HEK293 (cell line): ENCODE measurements at regions not wholly inside any gene's neighbourhood (a gene's known extent, or its start where the extent isn't known, plus 50 kb on each side); places are given as distances from the start of the nearest gene placed in this dataset.

Source experiments
- CTCF ChIA-PET: fragments of 350-600 bp; formaldehyde crosslinking; extraction: SDS; loops from one replicate; lab custom pipeline; 2021; ENCODE audit warnings: antibody characterized with exemption; lab: Yijun Ruan, JAX
- POLR2A ChIA-PET: fragments of 300-600 bp; formaldehyde crosslinking; extraction: SDS; loops from one replicate; lab custom pipeline; 2020; ENCODE audit warnings: antibody characterized with exemption, inconsistent platforms; lab: Yijun Ruan, JAX
- H3K27ac ChIP-seq: fragments of 200-500 bp; sonication (Bioruptor generic); 2 replicates; pipeline ENCODE4 v1.5.1; 2014; ENCODE audit warnings: low read depth, low read length, control low read depth, inconsistent platforms; ENCODE audit errors: extremely low read depth
- H3K36me3 ChIP-seq, 2 experiments: fragments of 200-500 bp in 1 of 2; sonication (Bioruptor generic) in 1 of 2; 1 replicate in 1 of 2; 2 replicates in 1 of 2; pipeline ENCODE4 v1.5.1; 2014 to 2017; ENCODE audit warnings: inconsistent platforms in 2 of 2, low read length in 2 of 2; ENCODE audit not compliant: control insufficient read depth in 2 of 2, insufficient read depth in 1 of 2
- H3K4me1 ChIP-seq: fragments of 200-500 bp; sonication (Bioruptor generic); 2 replicates; pipeline ENCODE4 v1.5.1; 2014; ENCODE audit warnings: mild to moderate bottlenecking, low read length, inconsistent platforms; ENCODE audit not compliant: control insufficient read depth, insufficient read depth
- H3K4me3 ChIP-seq: 2 replicates; pipeline ENCODE4 v1.5.1; 2011; ENCODE audit warnings: low read depth, mild to moderate bottlenecking, control low read depth, low read length, moderate library complexity
- H3K9me3 ChIP-seq: fragments of 200-500 bp; sonication (Bioruptor generic); 2 replicates; pipeline ENCODE4 v1.5.1; 2014; ENCODE audit warnings: low read depth, low read length, inconsistent platforms; ENCODE audit not compliant: control insufficient read depth, insufficient read depth
- GLIS1 ChIP-seq: fragments of 450-650 bp; formaldehyde crosslinking; IDR thresholded peaks from 2 replicates; pipeline ENCODE4 v1.5.1; 2016; ENCODE audit warnings: missing biosample characterization, missing genetic modification characterization
- HOXA7 ChIP-seq: sonication (generic); formaldehyde crosslinking; IDR thresholded peaks from 2 replicates; pipeline ENCODE4 v1.8.1; 2022; ENCODE audit warnings: missing genetic modification reagents, borderline replicate concordance
- IKZF3 ChIP-seq: fragments of 450-650 bp; IDR thresholded peaks from 2 replicates; pipeline ENCODE4 v1.5.0; 2018; ENCODE audit warnings: missing biosample characterization, mild to moderate bottlenecking, missing genetic modification characterization, moderate library complexity
- KLF8 ChIP-seq: fragments of 450-650 bp; formaldehyde crosslinking; IDR thresholded peaks from 2 replicates; pipeline ENCODE4 v1.5.1; 2016; ENCODE audit warnings: missing biosample characterization, missing genetic modification characterization
- SALL2 ChIP-seq: fragments of 450-650 bp; formaldehyde crosslinking; IDR thresholded peaks from 2 replicates; pipeline ENCODE4 v1.5.0; 2017; ENCODE audit warnings: missing biosample characterization, mild to moderate bottlenecking, missing genetic modification characterization, borderline replicate concordance
- SP2 ChIP-seq: fragments of 450-650 bp; formaldehyde crosslinking; IDR thresholded peaks from 2 replicates; pipeline ENCODE4 v1.5.1; 2016; ENCODE audit warnings: missing biosample characterization, missing genetic modification characterization
- WT1 ChIP-seq: fragments of 450-650 bp; formaldehyde crosslinking; IDR thresholded peaks from 2 replicates; pipeline ENCODE4 v1.5.1; 2016; ENCODE audit warnings: missing biosample characterization, missing genetic modification characterization
- ZFHX2 ChIP-seq: fragments of 450-650 bp; formaldehyde crosslinking; conservative IDR thresholded peaks from 2 replicates; pipeline ENCODE4 v1.5.1; 2016; ENCODE audit warnings: missing biosample characterization, missing genetic modification characterization
- ZNF140 ChIP-seq: fragments of 450-650 bp; formaldehyde crosslinking; IDR thresholded peaks from 2 replicates; pipeline ENCODE4 v1.5.1; 2016; ENCODE audit warnings: missing biosample characterization, missing genetic modification characterization
- ZNF19 ChIP-seq: fragments of 450-650 bp; formaldehyde crosslinking; IDR thresholded peaks from 2 replicates; pipeline ENCODE4; 2016; ENCODE audit warnings: missing biosample characterization, missing genetic modification characterization, low read depth
- ZNF341 ChIP-seq: fragments of 450-650 bp; formaldehyde crosslinking; IDR thresholded peaks from 2 replicates; pipeline ENCODE4; 2016; ENCODE audit warnings: low read depth, missing biosample characterization, missing genetic modification characterization
- ZNF37A ChIP-seq: fragments of 450-650 bp; IDR thresholded peaks from 2 replicates; pipeline ENCODE4 v1.5.1; 2018; ENCODE audit warnings: missing biosample characterization, missing genetic modification characterization
- ZNF530 ChIP-seq: fragments of 450-650 bp; formaldehyde crosslinking; IDR thresholded peaks from 2 replicates; pipeline ENCODE4 v1.5.1; 2016; ENCODE audit warnings: low read depth, missing biosample characterization, missing genetic modification characterization
- ZNF660 ChIP-seq: fragments of 450-650 bp; IDR thresholded peaks from 2 replicates; pipeline ENCODE4 v1.5.1; 2018; ENCODE audit warnings: missing biosample characterization, mild to moderate bottlenecking, missing genetic modification characterization
- ZNF670 ChIP-seq: fragments of 450-650 bp; formaldehyde crosslinking; IDR thresholded peaks from 2 replicates; pipeline ENCODE4 v1.5.1; 2016; ENCODE audit warnings: missing biosample characterization, missing genetic modification characterization, low read depth
- ZNF776 ChIP-seq: fragments of 450-650 bp; formaldehyde crosslinking; IDR thresholded peaks from 2 replicates; pipeline ENCODE4 v1.5.0; 2017; ENCODE audit warnings: missing biosample characterization, missing genetic modification characterization, borderline replicate concordance
- TF ChIP-seq, protein P1 (sequence below): fragments of 450-650 bp; formaldehyde crosslinking; IDR thresholded peaks from 2 replicates; pipeline ENCODE4 v1.5.1; 2017; ENCODE audit warnings: missing biosample characterization, missing genetic modification characterization
- TF ChIP-seq, protein P2 (sequence below): fragments of 450-650 bp; formaldehyde crosslinking; IDR thresholded peaks from 2 replicates; pipeline ENCODE4 v1.5.1; 2016; ENCODE audit warnings: missing biosample characterization, missing genetic modification characterization
- TF ChIP-seq, protein P3 (sequence below): fragments of 450-650 bp; formaldehyde crosslinking; IDR thresholded peaks from 2 replicates; pipeline ENCODE4 v1.5.1; 2016; ENCODE audit warnings: missing biosample characterization, missing genetic modification characterization
- TF ChIP-seq, protein P4 (sequence below): fragments of 450-650 bp; formaldehyde crosslinking; IDR thresholded peaks from 2 replicates; pipeline ENCODE4 v1.5.1; 2016; ENCODE audit warnings: missing biosample characterization, missing genetic modification characterization
- TF ChIP-seq, protein P5 (sequence below): fragments of 450-650 bp; formaldehyde crosslinking; IDR thresholded peaks from 2 replicates; pipeline ENCODE4 v1.5.1; 2017; ENCODE audit warnings: missing biosample characterization, missing genetic modification characterization
- TF ChIP-seq, protein P6 (sequence below): fragments of 450-650 bp; formaldehyde crosslinking; IDR thresholded peaks from 2 replicates; pipeline ENCODE4 v1.5.1; 2016; ENCODE audit warnings: missing biosample characterization, missing genetic modification characterization

DNA sequence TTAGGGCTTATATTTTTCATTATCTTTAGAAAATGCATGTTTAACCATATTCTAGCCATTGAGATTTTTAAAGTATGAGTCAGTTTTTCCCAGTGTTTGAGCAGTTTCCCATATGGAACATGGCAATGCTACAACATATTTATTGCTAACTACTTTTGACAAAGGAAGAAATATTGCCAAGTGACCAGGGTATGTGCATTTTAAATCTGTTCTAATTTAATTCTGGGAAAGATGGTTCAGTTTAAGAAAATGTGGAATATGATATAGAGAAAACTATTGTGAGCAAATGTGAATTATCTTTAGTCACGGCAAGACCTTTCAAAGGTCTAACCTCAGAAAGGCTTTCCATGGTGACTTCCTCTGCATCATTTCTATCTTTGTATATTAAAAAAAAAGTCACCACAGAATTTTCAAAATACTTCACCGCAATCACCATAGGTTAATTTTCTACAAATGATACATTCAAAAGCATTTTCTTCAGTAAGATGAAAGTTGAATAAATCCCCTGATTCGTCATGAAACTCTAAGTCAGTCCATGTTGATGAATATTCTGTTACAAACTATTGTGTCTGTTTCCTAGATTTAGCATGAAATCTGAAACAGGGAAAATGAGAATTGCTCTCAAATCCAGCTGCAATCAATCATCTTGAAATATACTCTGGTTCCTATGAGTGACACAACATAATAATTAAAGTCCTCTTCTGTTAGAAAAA is 2349.0 kb upstream of the TENM3 start:
- no peak for TF ChIP-seq ZNF341 (tag by site-specific recombination)
- TF ChIP-seq, protein P1, sequence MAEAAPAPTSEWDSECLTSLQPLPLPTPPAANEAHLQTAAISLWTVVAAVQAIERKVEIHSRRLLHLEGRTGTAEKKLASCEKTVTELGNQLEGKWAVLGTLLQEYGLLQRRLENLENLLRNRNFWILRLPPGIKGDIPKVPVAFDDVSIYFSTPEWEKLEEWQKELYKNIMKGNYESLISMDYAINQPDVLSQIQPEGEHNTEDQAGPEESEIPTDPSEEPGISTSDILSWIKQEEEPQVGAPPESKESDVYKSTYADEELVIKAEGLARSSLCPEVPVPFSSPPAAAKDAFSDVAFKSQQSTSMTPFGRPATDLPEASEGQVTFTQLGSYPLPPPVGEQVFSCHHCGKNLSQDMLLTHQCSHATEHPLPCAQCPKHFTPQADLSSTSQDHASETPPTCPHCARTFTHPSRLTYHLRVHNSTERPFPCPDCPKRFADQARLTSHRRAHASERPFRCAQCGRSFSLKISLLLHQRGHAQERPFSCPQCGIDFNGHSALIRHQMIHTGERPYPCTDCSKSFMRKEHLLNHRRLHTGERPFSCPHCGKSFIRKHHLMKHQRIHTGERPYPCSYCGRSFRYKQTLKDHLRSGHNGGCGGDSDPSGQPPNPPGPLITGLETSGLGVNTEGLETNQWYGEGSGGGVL (tag by site-specific recombination): no peak
- TF ChIP-seq SALL2 (tag by site-specific recombination): no peak
- TF ChIP-seq ZNF19 (tag by site-specific recombination): no peak
- TF ChIP-seq, protein P2, sequence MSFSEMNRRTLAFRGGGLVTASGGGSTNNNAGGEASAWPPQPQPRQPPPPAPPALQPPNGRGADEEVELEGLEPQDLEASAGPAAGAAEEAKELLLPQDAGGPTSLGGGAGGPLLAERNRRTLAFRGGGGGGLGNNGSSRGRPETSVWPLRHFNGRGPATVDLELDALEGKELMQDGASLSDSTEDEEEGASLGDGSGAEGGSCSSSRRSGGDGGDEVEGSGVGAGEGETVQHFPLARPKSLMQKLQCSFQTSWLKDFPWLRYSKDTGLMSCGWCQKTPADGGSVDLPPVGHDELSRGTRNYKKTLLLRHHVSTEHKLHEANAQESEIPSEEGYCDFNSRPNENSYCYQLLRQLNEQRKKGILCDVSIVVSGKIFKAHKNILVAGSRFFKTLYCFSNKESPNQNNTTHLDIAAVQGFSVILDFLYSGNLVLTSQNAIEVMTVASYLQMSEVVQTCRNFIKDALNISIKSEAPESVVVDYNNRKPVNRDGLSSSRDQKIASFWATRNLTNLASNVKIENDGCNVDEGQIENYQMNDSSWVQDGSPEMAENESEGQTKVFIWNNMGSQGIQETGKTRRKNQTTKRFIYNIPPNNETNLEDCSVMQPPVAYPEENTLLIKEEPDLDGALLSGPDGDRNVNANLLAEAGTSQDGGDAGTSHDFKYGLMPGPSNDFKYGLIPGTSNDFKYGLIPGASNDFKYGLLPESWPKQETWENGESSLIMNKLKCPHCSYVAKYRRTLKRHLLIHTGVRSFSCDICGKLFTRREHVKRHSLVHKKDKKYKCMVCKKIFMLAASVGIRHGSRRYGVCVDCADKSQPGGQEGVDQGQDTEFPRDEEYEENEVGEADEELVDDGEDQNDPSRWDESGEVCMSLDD (tag by site-specific recombination): no peak
- TF ChIP-seq GLIS1 (tag by site-specific recombination): no peak
- TF ChIP-seq, protein P3, sequence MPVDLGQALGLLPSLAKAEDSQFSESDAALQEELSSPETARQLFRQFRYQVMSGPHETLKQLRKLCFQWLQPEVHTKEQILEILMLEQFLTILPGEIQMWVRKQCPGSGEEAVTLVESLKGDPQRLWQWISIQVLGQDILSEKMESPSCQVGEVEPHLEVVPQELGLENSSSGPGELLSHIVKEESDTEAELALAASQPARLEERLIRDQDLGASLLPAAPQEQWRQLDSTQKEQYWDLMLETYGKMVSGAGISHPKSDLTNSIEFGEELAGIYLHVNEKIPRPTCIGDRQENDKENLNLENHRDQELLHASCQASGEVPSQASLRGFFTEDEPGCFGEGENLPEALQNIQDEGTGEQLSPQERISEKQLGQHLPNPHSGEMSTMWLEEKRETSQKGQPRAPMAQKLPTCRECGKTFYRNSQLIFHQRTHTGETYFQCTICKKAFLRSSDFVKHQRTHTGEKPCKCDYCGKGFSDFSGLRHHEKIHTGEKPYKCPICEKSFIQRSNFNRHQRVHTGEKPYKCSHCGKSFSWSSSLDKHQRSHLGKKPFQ (tag by site-specific recombination): no peak
- TF ChIP-seq, protein P4, sequence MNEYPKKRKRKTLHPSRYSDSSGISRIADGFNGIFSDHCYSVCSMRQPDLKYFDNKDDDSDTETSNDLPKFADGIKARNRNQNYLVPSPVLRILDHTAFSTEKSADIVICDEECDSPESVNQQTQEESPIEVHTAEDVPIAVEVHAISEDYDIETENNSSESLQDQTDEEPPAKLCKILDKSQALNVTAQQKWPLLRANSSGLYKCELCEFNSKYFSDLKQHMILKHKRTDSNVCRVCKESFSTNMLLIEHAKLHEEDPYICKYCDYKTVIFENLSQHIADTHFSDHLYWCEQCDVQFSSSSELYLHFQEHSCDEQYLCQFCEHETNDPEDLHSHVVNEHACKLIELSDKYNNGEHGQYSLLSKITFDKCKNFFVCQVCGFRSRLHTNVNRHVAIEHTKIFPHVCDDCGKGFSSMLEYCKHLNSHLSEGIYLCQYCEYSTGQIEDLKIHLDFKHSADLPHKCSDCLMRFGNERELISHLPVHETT (tag by site-specific recombination): no peak
- TF ChIP-seq, protein P5, sequence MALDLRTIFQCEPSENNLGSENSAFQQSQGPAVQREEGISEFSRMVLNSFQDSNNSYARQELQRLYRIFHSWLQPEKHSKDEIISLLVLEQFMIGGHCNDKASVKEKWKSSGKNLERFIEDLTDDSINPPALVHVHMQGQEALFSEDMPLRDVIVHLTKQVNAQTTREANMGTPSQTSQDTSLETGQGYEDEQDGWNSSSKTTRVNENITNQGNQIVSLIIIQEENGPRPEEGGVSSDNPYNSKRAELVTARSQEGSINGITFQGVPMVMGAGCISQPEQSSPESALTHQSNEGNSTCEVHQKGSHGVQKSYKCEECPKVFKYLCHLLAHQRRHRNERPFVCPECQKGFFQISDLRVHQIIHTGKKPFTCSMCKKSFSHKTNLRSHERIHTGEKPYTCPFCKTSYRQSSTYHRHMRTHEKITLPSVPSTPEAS: no peak
- no peak for TF ChIP-seq ZNF37A (tag by site-specific recombination)
- no peak for TF ChIP-seq SP2 (tag by site-specific recombination)
- no peak for TF ChIP-seq ZNF776
- no peak for TF ChIP-seq ZFHX2 (tag by site-specific recombination)
- no peak overlapping the region for H3K27ac ChIP-seq
- no peak overlapping the region for H3K4me3 ChIP-seq
- H3K36me3 ChIP-seq: no peaks in the 10 kb centered on the region
- CTCF ChIA-PET: no interaction called here
- POLR2A ChIA-PET: no interaction called here
- no peaks in the 10 kb centered on the region for H3K4me1 ChIP-seq
- no peaks in the 10 kb centered on the region for H3K9me3 ChIP-seq

DNA sequence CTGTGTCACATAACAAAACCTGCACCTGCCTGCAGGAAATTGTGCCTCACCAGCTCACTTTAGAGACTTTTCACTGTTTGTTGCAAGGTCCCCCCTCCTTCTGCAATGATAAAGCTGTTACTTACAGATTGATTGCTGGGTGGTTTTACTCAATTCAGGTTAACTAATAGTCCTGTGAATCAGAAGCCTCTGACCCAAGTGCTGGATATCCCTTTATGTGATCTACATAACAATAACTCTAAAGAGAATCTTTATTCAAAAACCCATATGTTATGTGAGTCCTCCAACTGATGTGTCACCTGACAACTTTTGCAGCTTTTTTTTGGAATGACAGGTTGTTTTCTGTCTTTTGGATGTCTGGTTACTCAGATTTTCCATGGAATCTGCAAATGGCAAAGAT is 2323.6 kb upstream of the TENM3 start:
- no peaks in the 10 kb centered on the region for H3K36me3 ChIP-seq
- H3K9me3 ChIP-seq: no peaks in the 10 kb centered on the region
- CTCF ChIA-PET: interaction anchor here (0.6 kb wide), 2 partner anchors 89 to 531 kb away, joined by 4 read pairs; no protein-coding TSS in a partner anchor
- no peak overlapping the region for H3K27ac ChIP-seq
- POLR2A ChIA-PET: no interaction called here
- H3K4me3 ChIP-seq: no peak overlapping the region
- H3K4me1 ChIP-seq: no peaks in the 10 kb centered on the region
- TF ChIP-seq WT1 (no peak), ZNF140 (tag by site-specific recombination) (no peak), ZNF530 (no peak), ZNF670 (no peak), ZNF660 (tag by site-specific recombination) (no peak), HOXA7 (no peak), IKZF3 (no peak), KLF8 (no peak)
- TF ChIP-seq, protein P6, sequence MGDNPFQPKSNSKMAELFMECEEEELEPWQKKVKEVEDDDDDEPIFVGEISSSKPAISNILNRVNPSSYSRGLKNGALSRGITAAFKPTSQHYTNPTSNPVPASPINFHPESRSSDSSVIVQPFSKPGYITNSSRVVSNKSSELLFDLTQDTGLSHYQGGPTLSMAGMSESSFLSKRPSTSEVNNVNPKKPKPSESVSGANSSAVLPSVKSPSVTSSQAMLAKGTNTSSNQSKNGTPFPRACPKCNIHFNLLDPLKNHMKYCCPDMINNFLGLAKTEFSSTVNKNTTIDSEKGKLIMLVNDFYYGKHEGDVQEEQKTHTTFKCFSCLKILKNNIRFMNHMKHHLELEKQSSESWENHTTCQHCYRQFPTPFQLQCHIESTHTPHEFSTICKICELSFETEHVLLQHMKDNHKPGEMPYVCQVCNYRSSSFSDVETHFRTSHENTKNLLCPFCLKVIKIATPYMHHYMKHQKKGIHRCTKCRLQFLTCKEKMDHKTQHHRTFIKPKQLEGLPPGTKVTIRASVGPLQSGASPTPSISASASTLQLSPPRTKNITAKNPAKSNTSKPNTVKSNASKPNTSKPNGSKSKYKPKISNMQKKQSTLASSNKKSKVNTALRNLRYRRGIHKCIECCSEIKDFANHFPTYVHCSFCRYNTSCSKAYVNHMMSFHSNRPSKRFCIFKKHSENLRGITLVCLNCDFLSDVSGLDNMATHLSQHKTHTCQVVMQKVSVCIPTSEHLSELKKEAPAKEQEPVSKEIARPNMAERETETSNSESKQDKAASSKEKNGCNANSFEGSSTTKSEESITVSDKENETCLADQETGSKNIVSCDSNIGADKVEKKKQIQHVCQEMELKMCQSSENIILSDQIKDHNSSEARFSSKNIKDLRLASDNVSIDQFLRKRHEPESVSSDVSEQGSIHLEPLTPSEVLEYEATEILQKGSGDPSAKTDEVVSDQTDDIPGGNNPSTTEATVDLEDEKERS (tag by site-specific recombination): no peak
